ENCODE measurements at regions not wholly inside any gene's neighbourhood (a gene's known extent, or its start where the extent isn't known, plus 50 kb on each side); places are given as distances from the start of the nearest gene placed in this dataset.

DNA sequence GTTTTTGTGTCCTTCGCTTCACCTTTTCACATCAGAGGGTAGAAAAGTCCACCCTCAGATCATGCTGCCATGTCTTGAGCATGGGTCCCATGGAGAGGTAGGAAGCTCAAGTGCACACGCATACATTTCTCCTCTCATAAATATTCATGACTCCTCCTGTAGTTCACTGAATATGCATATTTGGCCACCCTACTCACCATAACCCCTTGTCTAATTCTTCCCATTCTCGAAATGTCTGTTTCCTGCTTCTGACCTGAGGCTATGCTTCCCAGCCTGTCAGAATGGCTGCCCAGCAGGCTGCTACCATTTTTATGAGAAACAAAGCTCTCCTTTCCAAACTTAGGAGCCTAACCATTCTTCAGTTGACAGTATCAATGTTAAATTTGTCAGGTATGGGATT is 86.5 kb downstream of the ADRA2C start:
- no peak for DNase-seq (ENCODE audit: low read depth)

DNA sequence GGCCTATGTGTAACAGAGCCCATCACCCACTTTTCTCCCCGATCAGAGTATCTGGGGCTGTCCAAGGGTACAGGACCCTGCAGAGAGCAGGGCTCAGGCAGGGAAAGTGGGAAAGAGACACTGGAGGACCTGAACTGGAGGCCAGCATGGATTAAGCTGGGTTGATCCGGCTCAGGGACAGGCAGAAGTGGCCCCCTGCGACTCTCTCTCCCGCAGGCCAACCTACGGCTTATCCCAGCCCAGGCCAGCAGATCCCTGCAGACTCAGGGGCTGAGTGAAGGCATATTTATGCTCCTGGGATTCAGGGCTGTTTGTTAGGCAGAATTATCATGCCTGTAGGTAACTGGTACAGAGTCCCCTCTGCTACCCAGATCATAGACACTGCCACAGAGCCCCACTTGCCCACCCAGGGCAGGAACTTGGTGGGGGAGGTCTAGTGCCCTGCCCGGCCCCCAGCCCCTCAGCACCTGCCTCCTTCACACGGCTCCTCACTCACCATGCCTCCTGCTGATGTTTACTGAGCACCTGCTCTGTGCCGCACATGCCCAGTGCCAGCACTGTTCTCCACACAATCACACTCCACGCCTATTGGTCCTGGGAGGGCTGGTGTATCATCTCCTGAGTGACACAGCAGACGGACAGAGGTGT is 87.3 kb downstream of the ADRA2C start:
- DNase-seq (ENCODE audit: low read depth), result no peak

- DNase-seq (ENCODE audit: low read depth), result no peak
These were observed 88.5 kb downstream of the ADRA2C start for GRCh38 chr4:3854661-3855060.

- no peak for DNase-seq (ENCODE audit: low read depth)
These were observed 89.5 kb downstream of the ADRA2C start for GRCh38 chr4:3855646-3856045.

- DNase-seq (ENCODE audit: low read depth), result no peak
These were observed 90.5 kb downstream of the ADRA2C start for GRCh38 chr4:3856604-3857204.

- no peak for DNase-seq (ENCODE audit: low read depth)
These were observed 91.2 kb downstream of the ADRA2C start for GRCh38 chr4:3857269-3857926.

- DNase-seq (ENCODE audit: low read depth), result no peak
These were observed 92.0 kb downstream of the ADRA2C start for GRCh38 chr4:3858046-3858730.

DNA sequence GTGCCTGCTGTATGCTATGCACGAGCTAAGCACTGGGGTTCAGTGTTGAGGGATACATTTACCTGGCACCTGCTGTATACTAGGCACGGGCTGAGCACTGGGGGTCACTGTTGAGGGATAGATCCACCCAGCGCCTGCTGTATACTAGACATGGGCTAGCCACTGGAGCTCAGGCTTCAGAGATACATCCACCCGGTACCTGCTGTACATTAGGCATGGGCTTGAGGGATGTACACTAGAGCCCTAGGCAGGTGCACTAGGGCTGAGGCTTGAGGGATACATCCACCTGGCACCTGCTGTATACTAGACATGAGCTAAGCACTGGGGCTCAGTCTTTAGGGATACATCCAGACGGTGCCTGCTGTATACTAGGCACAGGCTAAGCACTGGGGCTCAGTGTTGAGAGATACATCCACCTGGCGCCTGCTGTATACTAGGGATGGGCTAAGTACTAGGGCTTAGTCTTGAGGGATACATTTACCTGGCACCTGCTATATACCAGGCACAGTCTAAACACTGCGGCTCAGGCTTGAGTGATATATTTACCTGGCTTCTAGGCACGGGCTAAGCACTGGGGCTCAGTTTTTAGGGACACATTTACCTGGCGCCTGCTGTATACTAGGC is 92.7 kb downstream of the ADRA2C start:
- DNase-seq (ENCODE audit: low read depth), result no peak

GRCh38 chr4:3859571-3859970 is 93.4 kb downstream of the ADRA2C start:
- no peak for DNase-seq (ENCODE audit: low read depth)

DNA sequence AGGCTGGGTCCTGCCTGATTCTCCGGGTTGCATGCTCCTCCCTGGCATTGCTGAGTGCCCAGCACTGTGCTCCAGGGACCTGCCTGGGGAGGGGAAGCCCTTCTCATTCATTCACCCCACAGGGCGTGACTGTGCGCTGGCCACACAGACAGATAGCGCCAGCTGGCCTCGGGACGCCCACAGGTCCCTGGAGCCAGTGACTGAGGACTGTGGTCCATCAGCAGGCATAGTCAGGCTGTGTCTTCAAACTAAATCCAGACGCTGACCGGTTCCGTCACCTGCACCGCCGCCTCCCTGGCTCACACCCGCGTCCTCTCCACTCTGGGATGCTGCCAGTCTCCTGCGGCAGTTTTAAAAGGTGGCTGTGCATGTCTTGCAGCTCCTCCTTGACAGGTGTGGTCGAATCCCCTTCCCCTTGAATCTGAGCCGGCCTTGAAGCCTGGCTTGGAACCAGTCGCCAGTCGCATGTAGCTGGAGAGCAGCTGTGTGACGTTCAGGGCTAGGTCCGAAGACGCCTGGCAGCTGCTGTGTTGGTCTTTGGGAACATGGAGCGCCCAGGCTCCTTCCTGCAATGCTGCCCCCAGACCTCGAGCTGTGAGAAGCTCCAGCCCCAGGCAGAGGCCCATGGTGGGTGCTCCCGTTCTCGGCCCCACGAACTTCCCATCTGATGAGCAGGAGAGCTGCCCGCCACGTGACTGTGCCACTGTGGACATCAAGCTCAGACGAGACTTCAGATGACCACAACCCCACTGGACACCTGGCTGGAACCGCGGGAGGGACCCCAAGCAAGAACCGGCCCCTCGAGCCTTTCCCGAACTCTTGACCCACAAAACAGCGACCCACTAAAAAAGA is 94.1 kb downstream of the ADRA2C start:
- no peak for DNase-seq (ENCODE audit: low read depth)

DNA sequence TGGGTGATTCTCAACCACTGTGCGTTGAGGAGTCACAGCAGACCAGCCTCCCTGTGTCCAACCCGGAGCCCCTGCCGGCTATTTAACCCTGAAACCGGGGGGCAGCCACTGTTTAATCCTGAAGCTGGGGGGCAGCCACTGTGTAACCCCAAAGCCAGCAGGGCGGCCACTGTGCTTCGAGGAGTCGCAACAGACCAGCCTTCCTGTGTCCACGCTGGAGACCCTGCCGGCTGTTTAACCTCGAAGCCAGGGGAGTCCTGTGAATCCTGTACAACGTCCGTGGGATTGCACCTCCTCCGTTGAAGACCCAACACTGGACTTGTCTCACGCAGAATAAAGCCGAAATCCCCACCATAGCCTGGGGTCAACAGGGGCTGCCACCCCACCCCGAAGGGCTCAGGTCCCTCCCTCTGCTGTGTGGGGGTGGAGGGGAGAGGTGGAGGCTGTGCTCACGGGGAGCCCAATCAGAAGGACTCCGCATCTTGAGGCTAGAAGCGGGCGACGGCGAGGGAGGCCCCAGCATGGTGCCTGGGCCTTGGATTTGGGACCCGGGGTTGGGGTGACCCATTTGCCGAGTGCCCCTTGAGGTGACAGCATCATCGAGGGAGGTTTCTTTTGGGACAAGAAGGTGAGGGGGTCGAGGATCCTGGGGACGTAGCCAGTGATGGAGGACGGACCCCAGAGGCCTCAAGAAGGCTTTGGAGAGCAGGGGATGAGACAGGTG is 94.9 kb downstream of the ADRA2C start:
- no peak for DNase-seq (ENCODE audit: low read depth)

- no peak for DNase-seq (ENCODE audit: low read depth)
These were observed 95.8 kb downstream of the ADRA2C start for GRCh38 chr4:3861720-3862639.

DNA sequence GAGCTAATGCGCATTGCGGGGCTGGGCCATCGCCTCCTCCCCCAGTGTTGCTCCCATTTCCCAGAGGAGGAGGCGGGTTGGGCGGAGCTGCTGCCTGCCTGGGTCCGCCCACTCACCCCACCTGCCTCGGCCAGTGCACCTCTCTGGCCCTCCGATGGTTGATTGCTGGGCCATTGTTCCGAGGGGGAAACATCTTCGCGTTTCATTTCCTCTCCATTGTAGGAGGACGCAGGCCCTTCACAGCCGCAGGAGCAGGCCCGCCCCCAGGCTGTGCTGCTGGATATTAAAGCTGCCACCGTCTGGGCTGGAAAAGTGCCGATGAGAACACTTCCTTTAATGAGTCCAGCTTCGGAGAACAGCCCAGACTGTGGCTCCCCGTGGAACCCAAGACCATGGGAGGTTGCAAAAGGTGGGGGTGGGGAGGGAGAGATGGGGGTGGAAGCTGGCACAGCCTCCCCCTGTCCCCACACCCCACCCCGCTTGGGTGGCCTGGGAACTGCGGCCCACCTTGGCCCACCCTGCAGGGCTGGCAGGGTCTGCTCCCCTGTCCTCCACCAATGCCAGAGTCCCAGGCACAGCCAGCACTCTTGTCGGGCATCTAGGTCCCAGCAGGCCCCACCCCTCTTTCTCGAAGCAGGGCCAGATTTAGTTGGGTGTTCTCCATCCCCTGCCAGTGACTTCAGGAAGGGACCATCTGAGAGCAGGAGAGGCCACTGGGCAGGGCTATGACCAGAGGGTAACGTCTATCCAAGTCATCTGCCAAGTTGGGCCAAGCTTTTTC is 96.6 kb downstream of the ADRA2C start:
- DNase-seq (ENCODE audit: low read depth), result no peak

DNA sequence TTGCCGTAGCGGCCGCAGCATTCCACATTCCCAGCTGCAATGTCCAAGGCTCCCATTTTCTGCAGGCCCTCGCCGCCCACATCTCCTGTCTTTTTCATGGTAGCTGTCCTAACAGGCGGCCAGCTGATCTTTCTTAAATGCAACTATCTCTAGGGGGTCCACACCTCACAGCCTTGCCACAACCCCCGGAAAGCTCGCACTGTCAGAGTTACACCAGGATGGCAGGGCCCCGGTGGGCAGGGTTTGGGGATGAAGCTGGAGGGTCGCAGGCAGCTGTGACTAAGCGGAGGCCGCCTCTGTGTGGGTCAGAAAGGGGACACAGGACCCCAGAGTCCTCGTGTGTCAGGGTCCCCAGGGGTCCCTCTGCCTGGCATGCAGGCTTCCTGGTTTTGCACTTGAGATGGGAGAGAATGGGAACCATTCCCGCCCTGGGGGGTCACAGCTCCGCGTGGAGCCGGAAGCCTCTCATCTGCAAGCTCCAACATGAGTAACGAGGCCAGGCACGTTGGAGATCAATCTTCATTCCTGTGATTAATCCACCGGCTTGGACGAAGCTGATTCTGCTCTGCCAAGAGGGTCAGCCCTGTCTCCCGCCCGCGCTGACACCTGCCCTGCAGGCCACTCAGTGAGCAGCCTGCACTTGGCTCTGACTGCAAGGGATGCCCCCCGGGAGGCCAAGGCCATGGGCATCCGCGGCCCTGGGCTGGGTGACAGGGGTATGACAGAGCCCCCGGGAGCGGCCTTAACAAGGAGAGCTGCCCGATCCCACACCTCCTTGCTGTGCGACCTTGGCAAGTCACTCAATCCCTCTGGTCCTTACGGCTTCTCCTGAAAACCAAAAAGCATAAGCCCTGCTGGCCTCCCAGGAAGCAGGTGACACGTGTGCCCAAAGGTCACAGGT is 97.9 kb downstream of the ADRA2C start:
- DNase-seq (ENCODE audit: low read depth), result no peak

- no peak for DNase-seq (ENCODE audit: low read depth)
These were observed 98.8 kb downstream of the ADRA2C start for GRCh38 chr4:3864742-3865721.

DNA sequence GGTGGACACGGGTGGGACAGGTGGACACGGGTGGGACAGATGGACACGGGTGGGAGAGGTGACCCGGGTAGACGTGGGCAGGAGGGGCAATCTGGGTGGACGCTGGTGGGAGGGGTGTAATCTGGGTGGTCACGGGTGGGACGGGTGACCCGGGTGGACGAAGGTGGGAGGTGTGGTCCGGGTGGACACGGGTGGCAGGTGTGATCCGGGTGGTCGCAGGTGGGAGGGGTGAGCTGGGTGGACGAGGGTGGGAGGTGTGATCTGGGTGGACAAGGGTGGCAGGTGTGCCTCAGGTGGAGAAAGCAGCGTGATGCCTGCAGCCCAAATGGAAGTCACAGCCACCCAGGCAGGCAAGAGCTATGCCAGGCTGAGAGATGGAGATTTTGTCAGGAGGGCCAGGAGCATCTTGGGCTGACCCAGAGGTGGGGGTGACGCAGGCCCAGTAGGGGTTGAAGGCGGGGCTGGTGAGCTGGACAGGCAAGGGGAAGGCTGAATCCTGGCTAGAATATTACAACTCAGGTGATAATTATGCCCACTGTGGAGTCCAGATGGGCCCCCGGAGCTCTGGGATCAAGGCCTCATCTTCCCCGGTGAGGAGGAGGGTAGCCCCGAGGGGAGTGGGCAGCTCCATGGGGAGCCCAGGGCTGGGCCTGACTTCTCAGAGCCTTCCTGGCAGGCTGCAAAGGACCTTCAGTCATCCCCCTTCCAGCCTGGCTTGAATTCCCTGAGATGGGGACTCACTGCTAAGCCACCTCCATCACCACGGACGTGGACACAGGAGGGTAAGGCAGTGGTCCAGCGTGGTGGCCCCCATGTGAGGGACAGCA is 100.0 kb downstream of the ADRA2C start:
- DNase-seq (ENCODE audit: low read depth), result no peak

All from stimulated activated CD8-positive, alpha-beta memory T cell treated with anti-CD3 and anti-CD28 coated beads, Interleukin-7, amount 100 ng/mL, for 24 hours (primary cell).